ENCODE measurements at regions not wholly inside any gene's neighbourhood (a gene's known extent, or its start where the extent isn't known, plus 50 kb on each side); places are given as distances from the start of the nearest gene placed in this dataset.

DNA sequence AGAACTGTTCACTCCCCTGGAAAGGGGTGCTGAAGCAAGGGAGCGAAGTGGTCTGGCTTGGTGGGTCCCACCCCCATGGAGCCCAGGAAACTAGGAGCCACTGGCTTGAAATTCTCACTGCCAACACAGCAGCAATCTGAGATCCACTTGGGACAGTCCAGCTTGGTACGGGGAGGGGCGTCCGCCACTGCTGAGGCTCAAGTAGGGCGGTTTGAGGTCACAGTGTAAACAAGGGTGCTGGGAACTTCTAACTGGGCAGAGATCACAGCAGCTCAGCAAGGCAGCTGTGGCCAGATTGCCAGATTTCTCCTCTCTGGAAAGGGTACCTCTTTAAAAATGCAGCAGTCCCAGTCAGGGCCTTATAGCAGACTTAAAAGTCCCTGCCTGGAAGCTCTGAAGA, 53.9 kb upstream of the GALNTL6 start:
- no peak for DNase-seq

DNA sequence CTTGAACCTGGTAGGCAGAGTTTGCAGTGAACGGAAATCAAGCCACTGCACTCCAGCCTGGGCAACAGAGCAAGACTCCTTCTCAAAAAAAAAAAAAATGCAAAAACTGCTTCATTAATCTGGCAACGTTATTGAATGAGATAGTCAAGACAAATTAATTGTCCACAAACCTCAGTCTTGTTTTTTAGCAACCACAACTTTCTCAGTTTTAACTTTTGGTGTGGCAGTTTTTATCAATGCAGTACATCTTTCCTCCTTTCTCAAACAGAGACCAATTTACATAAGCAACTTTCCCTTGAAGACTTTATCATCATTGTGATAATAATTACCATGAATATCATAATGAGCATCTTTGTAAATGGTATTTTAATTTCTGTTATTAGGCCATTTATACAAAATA, 61.7 kb upstream of the GALNTL6 start:
- DNase-seq: no peak

DNA sequence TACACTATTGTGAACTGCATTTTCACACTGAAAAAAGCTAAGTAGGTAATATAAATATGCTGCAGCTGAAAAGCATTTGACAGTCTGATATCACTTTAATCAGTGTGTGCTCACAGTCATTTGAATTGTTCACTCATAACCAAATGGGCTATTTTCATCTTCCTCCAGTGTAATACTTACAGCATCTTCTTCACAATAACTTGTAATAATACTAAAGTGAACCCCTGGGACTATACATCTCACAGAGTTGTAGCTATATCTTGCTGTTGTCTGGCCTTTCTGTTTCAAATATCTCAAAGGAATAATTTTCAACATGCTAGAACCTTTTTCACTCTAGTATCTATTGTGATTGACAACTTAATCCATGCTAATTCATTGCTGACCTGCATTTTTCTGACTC, 66.8 kb upstream of the GALNTL6 start:
- DNase-seq: no peak

DNA sequence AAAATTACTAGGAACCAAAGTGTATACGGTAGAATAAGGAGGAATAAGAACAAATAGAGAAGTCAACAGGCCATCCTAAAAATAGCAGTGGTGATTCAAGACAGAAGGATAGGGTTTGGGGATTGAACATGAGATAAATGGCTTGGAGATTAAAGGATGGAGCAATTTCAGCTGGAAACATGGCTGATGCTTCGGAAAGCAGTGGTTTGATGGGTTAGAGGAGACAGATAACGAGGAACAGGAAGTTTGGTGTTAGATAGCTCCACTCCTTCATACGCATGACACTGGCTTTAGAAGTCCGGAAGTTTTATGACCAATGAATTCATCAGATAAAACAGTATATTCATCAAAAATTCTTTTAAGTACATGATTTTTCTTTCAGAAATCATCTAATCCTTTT, 70.8 kb upstream of the GALNTL6 start:
- DNase-seq: no peak

DNA sequence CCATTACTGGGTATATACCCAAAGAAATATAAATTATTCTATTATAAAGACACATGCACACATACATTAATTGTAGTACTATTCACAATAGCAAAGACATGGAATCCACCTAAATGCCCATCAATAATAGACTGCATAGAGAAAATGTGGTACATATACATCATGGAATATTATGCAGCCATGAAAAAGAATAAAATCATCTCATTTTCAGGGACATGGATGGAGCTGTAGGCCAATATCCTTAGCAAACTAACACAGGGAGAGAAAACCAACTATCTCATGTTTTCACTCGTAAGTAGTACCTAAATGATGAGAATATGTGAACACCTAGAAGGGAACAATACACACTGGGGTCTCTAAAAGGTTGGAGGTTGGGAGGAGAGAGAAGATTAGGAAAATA, 86.0 kb upstream of the GALNTL6 start:
- DNase-seq: no peak

DNA sequence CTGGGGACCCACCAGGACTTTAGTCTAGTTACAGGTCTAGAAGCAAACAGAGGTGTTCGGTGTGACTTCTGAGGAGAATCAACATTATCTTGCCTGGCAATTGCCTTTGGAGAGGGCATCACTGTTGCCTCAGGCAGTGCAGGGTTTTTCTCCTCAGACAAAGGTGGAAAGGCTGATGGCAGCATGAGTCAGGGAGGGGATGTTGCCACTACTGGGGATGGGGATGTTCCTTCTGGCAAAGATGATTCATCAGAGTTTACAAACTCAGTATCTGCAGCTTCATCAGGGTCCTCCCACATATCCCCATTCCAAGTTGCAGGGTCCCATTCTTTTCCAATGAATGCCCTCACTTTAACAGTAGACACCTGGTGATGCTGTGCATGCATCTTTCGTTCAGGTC, 91.3 kb upstream of the GALNTL6 start:
- no peak for DNase-seq

DNA sequence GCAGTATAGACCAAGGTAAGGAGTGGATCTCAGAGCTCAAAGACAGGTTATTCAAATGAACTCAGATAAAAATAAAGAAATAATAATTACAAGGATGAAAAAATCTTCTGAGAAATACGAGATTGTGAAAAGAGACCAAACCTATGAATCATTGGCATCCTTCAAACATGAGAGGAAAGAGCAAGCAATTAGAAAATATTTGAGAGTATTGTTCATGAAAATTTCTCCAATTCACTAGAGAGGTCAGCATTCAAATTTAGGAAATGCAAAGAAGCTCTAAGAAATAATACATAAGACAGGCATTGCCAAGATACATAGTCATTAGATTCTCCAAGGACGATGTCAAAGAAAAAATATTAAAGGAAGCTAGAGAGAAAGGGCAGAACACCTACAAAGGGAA, 93.5 kb upstream of the GALNTL6 start:
- DNase-seq: no peak

DNA sequence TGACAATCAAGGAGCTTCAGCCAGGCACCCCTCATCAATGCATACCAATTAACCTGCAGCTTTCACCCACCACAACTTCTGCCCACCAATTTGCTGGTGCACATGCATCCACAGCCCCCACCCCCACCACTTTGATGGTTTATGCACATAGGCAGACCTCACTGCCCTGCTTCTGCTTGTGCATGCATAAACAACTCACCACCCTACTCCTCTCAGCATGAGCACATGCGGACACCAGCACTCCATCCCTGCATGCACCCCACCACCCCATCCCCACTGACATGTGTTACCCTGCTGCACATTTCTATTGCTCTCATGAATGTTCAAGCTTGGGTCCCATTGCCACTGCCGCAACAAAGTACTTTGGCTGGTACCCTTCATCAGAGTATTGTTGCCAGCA, 94.5 kb upstream of the GALNTL6 start:
- DNase-seq: no peak

DNA sequence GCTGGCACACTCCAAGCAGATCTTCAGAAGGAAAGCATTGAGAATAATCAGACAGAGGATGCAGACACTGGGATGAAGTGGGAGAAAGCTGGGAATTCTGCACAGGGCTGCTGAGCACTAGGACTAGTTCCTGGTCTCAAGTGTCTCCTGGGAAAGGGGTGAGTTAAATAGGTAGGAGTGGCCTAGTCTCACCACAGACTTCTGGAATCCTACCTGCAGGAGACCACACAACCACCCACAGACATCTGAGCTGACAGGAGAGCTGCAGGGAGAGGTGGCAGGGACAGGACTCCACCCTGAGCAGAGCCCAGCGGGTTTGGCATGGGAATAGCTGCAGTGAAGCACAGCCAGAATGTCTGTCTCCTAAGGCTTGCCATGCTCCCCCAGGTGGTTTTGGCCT, 95.1 kb upstream of the GALNTL6 start:
- DNase-seq: no peak

DNA sequence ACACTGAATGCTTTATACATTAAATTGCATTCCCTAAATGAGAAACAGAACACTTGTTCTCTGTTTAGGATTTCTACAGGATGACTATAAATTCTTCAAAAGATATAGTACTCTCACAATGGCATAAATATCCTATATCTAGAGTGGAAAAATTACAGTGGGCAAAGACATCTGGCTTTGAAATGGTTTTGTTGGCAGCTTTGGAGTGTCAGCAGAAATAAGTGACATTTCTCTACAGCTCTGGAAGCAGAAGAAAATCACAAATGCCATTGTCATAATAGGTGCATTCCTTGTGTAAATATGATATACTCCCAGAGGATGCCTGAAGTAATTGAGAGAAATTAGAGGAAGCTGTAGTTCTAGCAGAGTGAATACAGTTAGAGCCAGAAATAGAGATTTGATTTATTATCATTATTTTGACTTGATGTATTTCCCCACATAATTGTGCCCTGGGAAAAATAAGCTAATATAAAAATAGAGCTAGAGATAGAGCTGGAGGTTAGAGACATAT, 95.9 kb upstream of the GALNTL6 start:
- no peak for DNase-seq

DNA sequence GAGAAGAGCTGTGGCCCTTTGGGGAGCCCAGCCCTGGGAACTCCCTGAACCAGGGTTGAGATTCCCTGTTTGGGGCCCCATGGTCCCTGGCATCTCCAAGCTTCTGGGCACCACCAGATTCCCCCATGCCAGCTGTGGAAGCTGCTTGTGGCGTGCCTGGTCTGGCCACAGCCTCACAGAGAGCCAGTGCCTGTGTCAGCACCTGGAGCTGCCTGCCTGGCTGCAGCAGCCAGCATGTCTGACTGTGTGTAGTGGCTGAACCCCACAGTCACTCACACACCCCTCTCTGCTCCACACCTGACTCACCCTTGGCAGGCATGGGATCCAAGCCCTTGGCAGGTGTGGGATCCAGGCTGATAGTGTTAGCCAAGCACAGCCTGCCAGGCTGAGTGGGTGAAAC, 97.2 kb upstream of the GALNTL6 start:
- DNase-seq: no peak

DNA sequence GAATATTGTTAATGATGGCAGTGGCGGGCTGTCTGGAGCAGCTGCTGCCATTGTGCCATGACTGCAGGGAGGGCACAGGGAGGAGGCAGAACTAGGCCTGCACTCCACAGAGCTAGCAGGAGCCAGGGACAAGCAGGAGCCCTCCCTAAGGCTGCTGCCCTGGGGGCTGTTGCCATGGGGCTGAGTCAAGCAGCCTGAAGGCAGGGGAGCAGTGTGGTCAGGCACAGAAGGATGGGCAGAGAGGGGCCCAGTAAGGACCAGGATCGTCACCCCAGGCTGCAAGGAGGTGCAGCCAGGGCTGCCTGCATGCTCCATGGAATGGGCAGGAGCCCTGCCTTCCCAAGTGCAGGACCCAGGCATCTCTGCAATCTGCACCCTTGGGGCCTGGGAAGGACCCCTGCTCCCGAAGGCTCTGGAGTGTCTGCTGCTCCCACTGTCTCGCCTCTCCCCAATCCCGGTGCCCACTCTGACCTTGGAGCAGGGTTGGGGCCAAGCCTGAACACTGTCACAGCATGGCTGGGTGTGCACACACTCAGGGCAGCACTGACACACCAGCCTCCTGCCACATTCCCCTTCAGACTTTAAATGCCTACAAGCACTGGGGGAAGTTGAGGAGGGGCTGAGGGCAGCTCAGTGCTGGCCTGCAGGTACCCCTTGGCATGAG, 98.3 kb upstream of the GALNTL6 start:
- no peak for DNase-seq

DNA sequence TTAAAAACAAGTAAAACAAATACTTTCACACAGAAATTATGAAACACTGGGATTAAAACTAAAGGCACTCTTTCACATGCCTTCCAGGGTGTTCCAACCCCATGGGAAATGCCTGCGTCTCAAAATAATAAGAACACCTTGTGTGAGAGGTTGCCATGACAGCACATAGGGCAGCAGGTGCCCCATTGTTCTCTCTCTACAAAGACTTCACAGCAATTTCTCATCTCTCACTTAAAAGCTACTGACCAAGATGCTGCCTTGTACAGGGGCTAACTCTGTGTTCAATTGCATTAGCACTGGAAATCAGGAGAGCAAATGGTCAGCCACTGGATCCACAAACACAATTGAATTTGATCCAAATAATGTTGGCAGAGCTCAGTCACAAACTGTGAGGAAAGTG, 102.5 kb upstream of the GALNTL6 start:
- DNase-seq: no peak

DNA sequence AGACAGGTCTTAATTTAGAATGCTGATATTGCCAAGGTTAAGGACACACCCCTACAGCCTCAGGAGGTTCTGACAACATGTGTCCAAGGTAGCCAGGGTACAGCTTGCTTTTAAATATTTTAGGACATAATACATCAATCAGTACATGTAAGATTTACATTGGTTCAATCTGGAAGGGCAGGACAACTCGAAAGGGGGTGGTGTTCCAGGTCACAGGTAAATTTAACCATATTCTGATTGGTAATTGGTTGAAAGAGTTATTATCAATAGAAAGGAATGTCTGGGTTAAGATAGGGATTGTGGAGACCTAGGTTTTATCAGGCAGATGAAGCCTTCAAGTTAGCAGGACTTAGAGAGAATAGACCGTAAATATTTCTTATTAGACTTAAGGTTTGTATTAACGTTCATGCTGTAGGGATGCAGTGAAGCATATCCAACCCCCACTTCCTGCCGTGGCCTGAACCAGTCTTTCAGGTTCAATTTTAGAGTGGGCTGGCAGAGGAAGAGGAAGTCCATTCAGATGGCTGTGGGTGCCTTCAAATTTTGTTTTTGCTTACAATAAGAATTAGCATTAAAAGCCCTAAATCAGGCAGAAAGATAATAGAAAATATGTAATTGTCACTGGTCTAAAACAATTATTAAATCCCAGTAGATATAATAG, 136.5 kb upstream of the GALNTL6 start:
- no peak for DNase-seq

DNA sequence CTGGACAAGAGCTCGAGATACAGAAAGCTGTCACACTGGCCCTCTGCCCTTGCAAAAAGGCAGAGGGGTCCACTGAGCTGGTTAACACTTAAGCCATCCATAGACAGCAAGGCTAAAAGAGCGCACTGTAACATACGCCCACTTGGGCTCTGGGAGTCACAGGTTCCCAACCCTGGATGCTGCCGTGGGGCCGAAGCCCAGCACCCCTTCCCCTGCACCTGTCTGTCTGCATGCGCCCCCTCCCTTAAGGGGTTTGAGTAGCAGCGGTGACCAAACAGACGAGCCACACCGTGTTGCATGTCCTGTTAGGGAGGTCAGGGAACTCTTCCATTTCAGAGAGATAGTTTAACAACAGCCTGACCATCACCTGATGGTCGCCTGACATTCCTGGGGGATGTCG, 138.4 kb upstream of the GALNTL6 start:
- no peak for DNase-seq

DNA sequence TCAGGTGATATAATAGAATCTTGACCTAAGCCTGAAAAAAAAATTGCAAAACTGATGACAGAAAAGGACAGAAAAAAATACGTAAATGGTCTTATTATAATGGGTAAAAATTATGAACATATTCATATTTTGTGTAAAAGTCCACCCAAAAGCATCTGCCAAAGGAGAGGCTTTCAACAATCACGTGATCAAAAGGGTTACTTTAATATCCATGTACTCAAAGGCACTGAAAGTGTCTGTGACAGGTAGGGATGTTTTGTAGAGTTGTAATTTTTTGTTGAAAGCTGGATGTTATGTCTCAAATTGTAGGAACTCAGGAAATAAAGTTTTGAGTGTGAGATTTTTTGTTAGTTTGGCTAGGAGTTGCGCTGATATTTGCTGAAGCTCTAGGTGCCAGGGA, 144.8 kb upstream of the GALNTL6 start:
- no peak for DNase-seq

DNA sequence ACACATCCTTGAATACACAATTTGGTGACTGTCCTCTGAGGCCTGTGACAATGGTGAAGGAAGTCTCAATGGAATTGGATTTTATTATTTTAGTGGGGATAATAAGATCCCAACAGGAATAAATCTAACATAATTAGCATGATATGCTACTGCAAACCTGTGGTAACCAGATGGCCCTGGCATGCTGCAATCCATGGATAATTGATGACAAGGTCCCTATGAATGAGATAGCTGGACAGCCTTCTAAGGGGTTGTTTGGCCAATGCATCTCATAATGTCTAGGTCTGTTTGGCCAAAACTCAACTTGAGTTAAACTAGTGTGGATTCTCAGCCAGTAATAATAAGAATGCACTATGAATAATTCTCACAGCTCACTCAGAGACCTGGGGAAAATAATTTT, 145.3 kb upstream of the GALNTL6 start:
- DNase-seq: no peak

DNA sequence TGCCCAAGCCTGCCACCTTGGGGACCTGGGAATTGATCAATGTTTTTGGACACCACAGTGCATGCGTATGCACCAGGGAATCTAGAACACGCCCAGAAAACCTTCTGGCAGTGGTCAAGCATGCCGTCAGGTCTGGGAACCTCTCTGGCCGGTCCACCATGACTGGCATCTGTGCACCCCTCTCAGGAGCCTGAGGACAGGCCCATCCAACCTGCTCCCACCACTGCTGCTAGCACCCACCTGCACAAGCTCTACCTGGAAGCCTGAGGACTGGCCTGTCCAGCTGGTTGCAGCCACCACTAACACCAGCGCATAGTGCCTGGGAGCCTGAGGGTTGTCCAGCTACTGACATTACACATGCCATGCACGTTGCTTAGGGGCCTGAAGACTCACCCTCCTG, 162.1 kb upstream of the GALNTL6 start:
- no peak for DNase-seq

DNA sequence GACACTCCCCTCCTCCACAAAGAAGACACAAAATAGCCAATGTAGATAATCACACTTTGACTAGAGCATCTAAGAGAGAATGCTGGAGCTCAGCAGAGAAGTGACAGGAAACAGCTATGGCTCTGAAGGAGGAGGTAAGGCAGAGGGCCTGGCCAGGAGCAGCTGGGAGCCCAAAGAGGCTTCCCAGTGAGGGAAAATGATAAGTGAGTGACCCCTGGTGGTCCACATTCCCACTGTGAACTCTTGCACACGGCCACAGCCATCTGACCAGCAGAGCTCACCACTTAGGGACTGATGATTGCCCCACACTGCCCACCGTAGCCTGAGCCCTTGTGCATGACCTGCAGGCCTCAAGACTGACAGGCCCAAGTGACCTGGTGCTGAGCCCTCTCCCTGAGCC, 162.7 kb upstream of the GALNTL6 start:
- no peak for DNase-seq

DNA sequence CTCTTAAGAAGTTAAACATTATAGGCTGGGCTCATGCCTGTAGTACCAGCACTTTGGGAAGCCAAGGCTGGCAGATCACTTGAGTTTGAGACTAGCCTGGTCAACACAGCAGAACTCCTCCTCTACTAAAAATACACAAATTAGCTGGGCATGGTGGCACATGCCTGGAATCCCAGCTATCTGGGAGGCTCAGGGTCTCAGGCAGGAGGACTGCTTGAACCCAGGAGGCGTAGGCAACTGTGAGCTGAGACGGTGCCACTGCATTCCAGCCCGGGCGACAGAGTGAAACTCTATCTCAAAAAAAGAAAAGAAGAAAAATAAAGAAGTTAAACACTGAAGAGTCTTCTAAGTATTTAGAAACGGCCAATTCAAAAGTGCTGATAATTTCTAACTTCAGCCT, 164.3 kb upstream of the GALNTL6 start:
- DNase-seq: no peak

DNA sequence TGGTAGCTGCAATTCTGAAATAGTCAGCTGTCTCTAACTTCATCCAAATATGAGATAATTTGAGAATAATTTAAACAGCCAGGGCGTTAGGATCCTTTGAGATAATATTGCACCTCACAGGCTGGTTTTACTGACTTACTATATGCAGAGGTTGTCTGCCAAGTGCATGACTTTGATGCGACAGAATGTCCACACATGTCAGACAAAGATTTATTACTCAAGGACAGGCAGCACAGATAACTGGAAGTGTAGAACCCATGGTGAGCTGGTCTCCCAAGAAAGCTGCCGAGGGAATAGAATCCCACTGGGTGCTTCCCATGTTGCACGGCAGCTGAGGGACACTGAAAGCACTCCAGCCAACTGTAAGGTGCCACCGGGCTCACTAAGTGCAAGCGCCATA, 166.2 kb upstream of the GALNTL6 start:
- no peak for DNase-seq

DNA sequence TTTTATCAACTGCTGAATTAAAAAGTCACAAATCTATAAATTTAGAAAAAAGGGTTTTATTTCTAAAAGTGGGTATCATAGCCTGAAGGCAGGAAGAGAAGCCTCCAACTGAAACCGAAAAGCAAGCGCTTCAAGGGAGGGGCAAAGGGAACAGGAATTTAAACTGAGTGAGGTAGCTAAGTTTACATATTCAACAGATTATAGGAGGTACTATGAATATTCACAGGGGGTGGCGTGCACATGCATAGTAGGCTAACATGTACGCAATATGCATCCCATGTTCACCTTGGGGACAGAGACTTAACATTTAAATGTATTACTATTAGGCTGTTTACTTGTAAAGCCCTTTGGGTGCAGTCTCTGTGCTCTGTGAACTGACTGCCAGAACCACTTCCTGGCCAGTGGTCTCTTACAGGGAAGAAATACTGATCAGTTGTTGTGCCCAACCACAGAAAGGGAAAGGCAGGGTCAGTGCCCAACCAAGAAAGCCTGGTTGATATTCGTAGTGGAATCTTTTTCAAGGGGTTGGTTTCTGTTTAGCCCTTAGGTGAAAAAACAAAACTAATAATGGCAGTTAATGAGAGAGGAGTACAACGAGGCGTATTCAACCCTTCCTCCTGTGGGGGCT, 168.7 kb upstream of the GALNTL6 start:
- DNase-seq: no peak

DNA sequence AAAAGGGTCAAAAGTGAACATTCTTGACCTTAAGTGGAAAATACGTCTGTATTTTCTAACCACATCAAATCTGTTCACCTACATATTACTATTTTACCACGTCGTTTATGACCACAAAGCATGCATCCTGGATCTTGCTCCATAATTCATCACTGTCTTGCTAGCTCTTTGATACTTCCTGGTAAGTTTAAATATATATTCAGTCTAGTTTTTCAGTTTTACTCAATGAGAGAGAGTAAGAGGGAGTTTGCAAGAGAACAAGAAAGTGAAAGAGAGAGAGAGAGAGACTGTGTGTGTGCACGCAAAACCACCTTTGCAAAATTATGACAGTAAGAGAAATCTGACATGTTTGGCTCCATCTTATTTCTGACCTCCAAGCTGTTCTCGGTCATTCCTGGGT, 173.7 kb upstream of the GALNTL6 start:
- DNase-seq: no peak

DNA sequence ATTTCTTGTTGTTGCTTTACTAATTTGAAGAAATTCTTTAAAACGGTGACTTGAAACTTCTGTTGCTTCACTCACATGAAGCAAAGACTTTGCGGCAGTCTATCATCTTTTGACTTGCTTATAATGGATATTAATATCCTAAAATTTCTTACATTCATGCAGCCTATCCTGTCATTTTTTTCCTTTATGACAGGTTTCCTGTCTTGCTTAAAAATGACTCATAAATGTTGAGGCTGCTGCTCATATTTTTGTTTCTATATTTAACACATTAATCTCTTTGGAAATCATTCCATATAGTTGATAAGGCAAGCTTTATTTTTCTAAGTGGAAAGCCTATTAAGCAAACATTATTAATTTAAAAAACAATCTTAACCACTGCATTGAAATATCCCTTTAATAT, 176.6 kb upstream of the GALNTL6 start:
- no peak for DNase-seq

DNA sequence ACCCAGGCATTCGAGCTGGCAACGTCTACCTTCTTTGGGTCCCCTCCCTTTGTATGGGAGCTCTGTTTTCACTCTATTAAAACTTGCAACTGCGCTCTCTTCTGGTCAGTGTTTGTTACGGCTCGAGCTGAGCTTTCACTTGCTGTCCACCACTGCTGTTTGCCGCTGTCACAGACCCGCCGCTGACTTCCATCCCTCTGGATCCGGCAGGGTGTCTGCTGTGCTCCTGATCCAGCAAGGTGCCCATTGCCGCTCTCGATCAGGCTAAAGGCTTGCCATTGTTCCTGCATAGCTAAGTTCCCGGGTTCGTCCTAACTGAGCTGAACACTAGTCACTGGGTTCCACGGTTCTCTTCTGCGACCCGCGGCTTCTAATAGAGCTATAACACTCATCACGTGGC, 183.5 kb upstream of the GALNTL6 start:
- DNase-seq: no peak

Measured in activated CD4-positive, alpha-beta T cell treated with anti-CD3 and anti-CD28 coated beads, Interleukin-2, amount 50 U/mL, for 48 hours (primary cell).